ENCODE measurements at regions not wholly inside any gene's neighbourhood (a gene's known extent, or its start where the extent isn't known, plus 50 kb on each side); places are given as distances from the start of the nearest gene placed in this dataset.

DNA sequence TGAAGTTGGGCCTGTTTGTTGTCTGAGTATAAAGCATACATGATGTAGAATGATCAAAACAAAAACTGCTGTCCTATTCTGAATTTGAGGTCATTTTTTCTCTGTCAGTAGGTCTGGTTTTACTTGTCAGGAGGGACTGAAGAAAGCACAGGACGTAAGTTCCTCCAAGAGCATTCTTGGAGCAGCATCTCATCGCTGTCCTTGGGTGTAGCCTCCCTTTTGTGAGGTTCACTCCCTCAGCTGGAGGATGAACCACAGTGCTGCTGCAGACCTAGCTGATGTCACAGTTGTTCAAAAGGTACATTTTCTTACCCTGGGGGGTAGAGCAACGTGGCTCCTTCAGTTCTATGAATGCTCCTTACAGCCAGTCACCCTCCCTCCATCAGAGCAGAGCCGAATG is 490.0 kb upstream of the TBL1XR1 start:
- DNase-seq (ENCODE audit: low read depth) = no peak
- no peak overlapping the region for H3K4me3 ChIP-seq (ENCODE audit: low read length)
- TF ChIP-seq, protein P1, sequence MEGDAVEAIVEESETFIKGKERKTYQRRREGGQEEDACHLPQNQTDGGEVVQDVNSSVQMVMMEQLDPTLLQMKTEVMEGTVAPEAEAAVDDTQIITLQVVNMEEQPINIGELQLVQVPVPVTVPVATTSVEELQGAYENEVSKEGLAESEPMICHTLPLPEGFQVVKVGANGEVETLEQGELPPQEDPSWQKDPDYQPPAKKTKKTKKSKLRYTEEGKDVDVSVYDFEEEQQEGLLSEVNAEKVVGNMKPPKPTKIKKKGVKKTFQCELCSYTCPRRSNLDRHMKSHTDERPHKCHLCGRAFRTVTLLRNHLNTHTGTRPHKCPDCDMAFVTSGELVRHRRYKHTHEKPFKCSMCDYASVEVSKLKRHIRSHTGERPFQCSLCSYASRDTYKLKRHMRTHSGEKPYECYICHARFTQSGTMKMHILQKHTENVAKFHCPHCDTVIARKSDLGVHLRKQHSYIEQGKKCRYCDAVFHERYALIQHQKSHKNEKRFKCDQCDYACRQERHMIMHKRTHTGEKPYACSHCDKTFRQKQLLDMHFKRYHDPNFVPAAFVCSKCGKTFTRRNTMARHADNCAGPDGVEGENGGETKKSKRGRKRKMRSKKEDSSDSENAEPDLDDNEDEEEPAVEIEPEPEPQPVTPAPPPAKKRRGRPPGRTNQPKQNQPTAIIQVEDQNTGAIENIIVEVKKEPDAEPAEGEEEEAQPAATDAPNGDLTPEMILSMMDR (conservative IDR thresholded peaks at IDR 0.05; ENCODE audit: low read depth, low read length) = no peak

GRCh38 chr3:177688152-177688551 is 490.9 kb upstream of the TBL1XR1 start:
- TF ChIP-seq, protein P1 (conservative IDR thresholded peaks at IDR 0.05; ENCODE audit: low read depth, low read length) = no peak
- H3K4me3 ChIP-seq (ENCODE audit: low read length) = no peak overlapping the region
- DNase-seq (ENCODE audit: low read depth) = no peak

DNA sequence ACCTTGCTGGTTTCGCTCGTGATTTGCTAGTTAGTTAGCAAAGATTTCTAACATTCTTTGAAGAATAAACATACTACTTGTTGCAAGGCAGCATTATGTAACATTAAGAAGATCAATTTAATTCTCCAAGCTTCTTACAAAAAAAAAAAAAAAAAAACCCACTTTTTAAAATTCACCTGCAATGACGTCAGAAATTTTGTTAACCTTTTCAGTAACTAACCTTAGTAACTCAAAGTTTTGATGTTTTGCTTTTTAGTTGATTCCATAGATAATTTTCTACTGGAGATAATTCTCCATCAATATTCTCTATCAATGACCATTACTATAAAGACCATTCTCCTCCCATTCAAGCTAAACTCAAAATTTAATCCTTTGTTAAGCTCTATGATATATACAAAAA is 491.8 kb upstream of the TBL1XR1 start:
- DNase-seq (ENCODE audit: low read depth) = no peak
- no peak overlapping the region for H3K4me3 ChIP-seq (ENCODE audit: low read length)
- TF ChIP-seq, protein P1 (conservative IDR thresholded peaks at IDR 0.05; ENCODE audit: low read depth, low read length) = no peak

DNA sequence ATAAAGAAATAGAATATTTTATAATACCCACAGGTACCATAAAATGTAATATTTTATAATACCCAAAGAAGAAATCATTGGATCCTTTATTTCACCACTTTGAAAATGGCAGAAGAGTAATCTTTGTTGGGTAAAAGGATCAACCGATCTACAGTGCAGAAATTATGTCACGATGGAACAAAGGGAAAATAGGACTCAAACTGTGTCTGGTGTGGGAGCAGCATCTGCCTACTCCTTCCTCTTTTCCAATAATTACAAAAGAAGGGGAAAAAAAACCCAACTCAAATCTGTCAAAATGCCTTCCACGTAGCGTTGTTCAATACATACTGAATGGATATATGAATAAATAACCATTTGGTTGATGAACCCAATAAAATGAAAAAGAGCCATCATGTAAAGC is 492.6 kb upstream of the TBL1XR1 start:
- TF ChIP-seq, protein P1 (conservative IDR thresholded peaks at IDR 0.05; ENCODE audit: low read depth, low read length) = no peak
- DNase-seq (ENCODE audit: low read depth) = no peak
- no peak overlapping the region for H3K4me3 ChIP-seq (ENCODE audit: low read length)

DNA sequence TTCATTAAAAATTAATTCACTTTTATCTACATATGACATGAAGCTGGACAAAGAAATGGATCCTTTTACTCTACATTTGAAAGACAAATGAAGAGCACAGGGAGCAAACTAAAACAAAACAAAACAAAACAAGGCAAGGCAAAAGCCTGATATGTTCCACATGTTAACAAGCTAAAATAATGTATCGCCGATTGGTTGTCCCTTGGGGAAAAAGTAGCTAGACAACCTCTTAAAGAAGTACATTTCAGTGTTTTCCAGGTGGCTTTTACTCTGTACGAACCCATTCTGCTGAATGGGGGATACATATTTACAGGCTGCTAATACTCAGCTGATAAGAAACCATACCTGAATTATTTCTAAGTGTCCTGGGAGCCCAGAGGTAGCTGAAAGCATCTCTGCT is 493.0 kb upstream of the TBL1XR1 start:
- H3K4me3 ChIP-seq (ENCODE audit: low read length) = no peak overlapping the region
- no peak for DNase-seq (ENCODE audit: low read depth)
- TF ChIP-seq, protein P1 (conservative IDR thresholded peaks at IDR 0.05; ENCODE audit: low read depth, low read length) = no peak

GRCh38 chr3:177692304-177692975 is 495.2 kb upstream of the TBL1XR1 start:
- H3K4me3 ChIP-seq (ENCODE audit: low read length) = no peak overlapping the region
- TF ChIP-seq, protein P1 (conservative IDR thresholded peaks at IDR 0.05; ENCODE audit: low read depth, low read length) = no peak
- no peak for DNase-seq (ENCODE audit: low read depth)

- TF ChIP-seq, protein P1 (conservative IDR thresholded peaks at IDR 0.05; ENCODE audit: low read depth, low read length) = no peak
These were observed 496.5 kb upstream of the TBL1XR1 start for GRCh38 chr3:177693616-177694264.

More at GRCh38 chr3:177693616-177694264, 496.5 kb upstream of the TBL1XR1 start:
- DNase-seq (ENCODE audit: low read depth) = no peak
- H3K4me3 ChIP-seq (ENCODE audit: low read length) = no peak overlapping the region
